HCT116 (cell line): ENCODE measurements at regions not wholly inside any gene's neighbourhood (a gene's known extent, or its start where the extent isn't known, plus 50 kb on each side); places are given as distances from the start of the nearest gene placed in this dataset.
"Not testable (repeated sequence)": the region's sequence is repeated elsewhere in the genome, so short reads cannot be mapped to it uniquely, and the experiment has no call there.

Source experiments
- EZH2phosphoT487 ChIP-seq: fragments of 200-600 bp; IDR thresholded peaks from 2 replicates; pipeline ENCODE4 v1.6.1; 2018; ENCODE audit warnings: antibody characterized with exemption, borderline replicate concordance
- JUND ChIP-seq: IDR thresholded peaks from 2 replicates; pipeline ENCODE4 v1.6.1; 2012
- POLR2A ChIP-seq: IDR thresholded peaks from 2 replicates; pipeline ENCODE4 v1.7.0; 2011; ENCODE audit warnings: borderline replicate concordance; ENCODE audit not compliant: insufficient read depth, insufficient read length; ENCODE audit errors: extremely low read depth
- POLR2AphosphoS5 ChIP-seq: IDR thresholded peaks from 2 replicates; pipeline ENCODE4 v1.6.1; 2011; ENCODE audit warnings: mild to moderate bottlenecking, low read depth, low read length, moderate library complexity
- YY1 ChIP-seq: IDR thresholded peaks from 2 replicates; pipeline ENCODE4 v1.6.1; 2011; ENCODE audit warnings: low read length, low read depth, moderate library complexity, mild to moderate bottlenecking; ENCODE audit not compliant: insufficient replicate concordance; ENCODE audit errors: extremely low read depth
- ZNF274 ChIP-seq: fragments of 200-500 bp; sonication (Bioruptor generic); IDR thresholded peaks from 2 replicates; pipeline ENCODE4 v1.6.1; 2014; ENCODE audit warnings: mild to moderate bottlenecking, low read depth, low read length, inconsistent platforms
- TF ChIP-seq, protein P1 (sequence below): IDR thresholded peaks from 2 replicates; pipeline ENCODE4 v1.6.1; 2012

DNA sequence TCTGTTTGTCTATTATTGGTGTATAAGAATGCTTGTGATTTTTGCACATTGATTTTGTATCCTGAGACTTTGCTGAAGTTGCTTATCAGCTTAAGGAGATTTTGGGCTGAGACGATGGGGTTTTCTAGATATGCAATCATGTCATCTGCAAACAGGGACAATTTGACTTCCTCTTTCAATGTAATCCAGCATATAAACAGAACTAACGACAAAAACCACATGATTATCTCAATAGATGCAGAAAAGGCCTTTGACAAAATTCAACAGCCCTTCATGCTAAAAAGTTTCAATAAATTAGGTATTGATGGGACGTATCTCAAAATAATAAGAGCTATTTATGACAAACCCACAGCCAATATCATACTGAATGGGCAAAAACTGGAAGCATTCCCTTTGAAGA, 399.0 kb upstream of the MAN1A1 start:
- TF ChIP-seq POLR2A, YY1, EZH2phosphoT487, POLR2AphosphoS5, JUND, ZNF274: not testable (repeated sequence)
- TF ChIP-seq, protein P1, sequence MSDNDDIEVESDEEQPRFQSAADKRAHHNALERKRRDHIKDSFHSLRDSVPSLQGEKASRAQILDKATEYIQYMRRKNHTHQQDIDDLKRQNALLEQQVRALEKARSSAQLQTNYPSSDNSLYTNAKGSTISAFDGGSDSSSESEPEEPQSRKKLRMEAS: not testable (repeated sequence)
